ENCODE measurements at regions not wholly inside any gene's neighbourhood (a gene's known extent, or its start where the extent isn't known, plus 50 kb on each side); places are given as distances from the start of the nearest gene placed in this dataset.
"Not testable (repeated sequence)": the region's sequence is repeated elsewhere in the genome, so short reads cannot be mapped to it uniquely, and the experiment has no call there.

DNA sequence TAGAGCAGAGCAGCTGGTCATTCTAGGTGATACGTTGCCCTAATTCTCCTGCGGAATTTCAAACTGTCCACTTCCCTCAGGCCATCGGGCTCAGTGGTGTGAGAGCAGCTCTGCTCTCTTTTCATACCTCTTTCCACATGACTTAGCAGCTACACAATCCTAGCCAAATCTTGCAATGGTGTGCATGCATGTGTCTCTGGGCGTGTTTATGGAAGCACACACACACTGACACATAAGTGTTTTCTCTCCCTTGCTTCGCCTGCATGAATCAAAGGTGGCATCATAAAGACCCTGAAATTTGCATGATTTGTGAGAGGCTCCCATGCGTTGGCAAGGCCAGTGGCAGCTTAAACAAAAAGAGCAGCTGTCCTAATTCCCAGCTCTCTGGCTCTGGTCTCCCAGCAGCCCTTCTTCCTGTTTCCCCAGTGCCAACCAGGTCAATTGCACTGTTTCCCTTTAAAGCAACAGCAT is 1189.5 kb downstream of the GATA3 start:
- no peak overlapping the region for H3K4me3 ChIP-seq (ENCODE audit: low read depth, low read length)
- TF ChIP-seq, protein P1, sequence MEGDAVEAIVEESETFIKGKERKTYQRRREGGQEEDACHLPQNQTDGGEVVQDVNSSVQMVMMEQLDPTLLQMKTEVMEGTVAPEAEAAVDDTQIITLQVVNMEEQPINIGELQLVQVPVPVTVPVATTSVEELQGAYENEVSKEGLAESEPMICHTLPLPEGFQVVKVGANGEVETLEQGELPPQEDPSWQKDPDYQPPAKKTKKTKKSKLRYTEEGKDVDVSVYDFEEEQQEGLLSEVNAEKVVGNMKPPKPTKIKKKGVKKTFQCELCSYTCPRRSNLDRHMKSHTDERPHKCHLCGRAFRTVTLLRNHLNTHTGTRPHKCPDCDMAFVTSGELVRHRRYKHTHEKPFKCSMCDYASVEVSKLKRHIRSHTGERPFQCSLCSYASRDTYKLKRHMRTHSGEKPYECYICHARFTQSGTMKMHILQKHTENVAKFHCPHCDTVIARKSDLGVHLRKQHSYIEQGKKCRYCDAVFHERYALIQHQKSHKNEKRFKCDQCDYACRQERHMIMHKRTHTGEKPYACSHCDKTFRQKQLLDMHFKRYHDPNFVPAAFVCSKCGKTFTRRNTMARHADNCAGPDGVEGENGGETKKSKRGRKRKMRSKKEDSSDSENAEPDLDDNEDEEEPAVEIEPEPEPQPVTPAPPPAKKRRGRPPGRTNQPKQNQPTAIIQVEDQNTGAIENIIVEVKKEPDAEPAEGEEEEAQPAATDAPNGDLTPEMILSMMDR (conservative IDR thresholded peaks at IDR 0.05; ENCODE audit: low read depth, low read length) = no peak

DNA sequence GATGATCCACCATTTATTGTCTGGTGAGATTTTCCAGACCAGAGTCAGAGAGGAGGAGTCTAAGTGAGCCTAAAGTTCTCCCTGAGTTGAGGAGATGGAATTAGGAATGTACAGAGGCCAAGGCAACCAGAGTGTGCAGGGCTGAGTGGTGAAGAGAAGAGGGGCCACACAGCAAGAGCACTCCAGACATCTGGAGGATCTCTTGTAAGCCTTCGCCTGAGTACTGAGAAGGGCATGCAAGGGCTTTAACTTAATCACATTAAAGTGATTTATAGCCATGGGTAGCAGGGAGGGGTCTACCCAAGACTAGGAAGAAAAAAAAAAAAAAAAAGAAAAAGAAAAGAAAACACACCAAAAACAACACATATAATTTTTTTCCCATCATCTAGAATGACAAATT is 1190.4 kb downstream of the GATA3 start:
- H3K4me3 ChIP-seq (ENCODE audit: low read depth, low read length) = no peak overlapping the region
- DNase-seq (ENCODE audit: low read depth) = no peak
- TF ChIP-seq, protein P1 (conservative IDR thresholded peaks at IDR 0.05; ENCODE audit: low read depth, low read length) = no peak

More for the DNA sequence above, 1189.5 kb downstream of the GATA3 start:
- DNase-seq (ENCODE audit: low read depth) = no peak

DNA sequence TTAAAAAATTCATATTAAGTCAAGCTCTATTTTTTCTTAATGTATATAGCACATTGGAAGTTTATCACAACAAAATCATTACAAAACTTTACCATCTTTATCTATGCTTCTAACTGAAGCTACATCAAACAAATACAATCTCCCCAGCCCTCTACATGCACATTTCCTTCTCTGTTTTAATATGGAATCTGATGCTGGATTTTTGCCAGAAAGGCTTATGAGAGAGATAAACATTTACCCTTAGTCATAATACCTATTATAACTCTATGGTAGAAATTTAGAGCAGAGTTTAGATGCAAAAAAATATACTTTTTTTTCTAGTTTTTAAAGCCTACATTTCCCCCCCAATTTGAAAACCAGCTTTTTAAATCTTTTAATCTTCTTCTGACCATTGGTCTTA is 1198.6 kb downstream of the GATA3 start:
- peak; percentile 24 for DNase-seq (ENCODE audit: low read depth)
- TF ChIP-seq, protein P1 (conservative IDR thresholded peaks at IDR 0.05; ENCODE audit: low read depth, low read length) = no peak
- no peak overlapping the region for H3K4me3 ChIP-seq (ENCODE audit: low read depth, low read length)

DNA sequence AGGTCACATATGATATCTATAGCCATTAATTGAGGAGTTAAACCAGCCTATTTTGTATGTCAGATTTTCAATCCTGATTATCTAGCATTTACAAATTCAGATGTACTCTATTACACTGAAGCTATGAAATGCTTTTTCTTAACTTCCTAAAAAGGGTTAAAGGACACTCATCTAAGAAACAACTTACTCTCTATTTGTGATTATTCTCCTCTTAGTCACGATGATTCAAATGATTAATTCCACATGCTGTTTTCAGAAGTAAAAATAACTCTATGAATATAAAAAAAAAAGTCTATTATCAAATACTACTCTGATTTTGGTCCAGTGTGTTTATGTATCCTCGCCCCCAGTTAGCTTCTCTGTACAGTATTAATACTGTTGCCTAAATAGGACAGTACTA is 1199.9 kb downstream of the GATA3 start:
- DNase-seq (ENCODE audit: low read depth) = peak; percentile 2
- H3K4me3 ChIP-seq (ENCODE audit: low read depth, low read length) = no peak overlapping the region
- TF ChIP-seq, protein P1 (conservative IDR thresholded peaks at IDR 0.05; ENCODE audit: low read depth, low read length) = no peak

DNA sequence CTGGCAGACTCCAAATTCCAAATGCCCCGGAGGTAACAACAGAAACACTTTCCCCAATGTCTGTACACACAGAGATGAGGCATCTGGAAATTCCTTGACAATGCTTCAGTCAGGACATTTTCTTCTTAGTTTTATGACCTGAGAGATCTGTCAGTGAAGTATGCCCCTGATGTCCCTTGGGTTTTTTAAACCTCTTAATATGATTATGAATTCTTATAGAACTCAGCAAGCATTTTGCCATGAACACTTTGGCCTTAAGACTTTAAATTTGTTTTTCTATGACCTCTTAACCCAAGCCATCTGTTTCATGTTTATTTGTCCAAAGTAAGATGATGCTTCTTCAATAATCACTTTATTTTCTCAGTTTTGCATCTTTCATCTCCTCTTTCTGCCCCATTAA is 1206.2 kb downstream of the GATA3 start:
- no peak overlapping the region for H3K4me3 ChIP-seq (ENCODE audit: low read depth, low read length)
- TF ChIP-seq, protein P1 (conservative IDR thresholded peaks at IDR 0.05; ENCODE audit: low read depth, low read length) = no peak
- no peak for DNase-seq (ENCODE audit: low read depth)

DNA sequence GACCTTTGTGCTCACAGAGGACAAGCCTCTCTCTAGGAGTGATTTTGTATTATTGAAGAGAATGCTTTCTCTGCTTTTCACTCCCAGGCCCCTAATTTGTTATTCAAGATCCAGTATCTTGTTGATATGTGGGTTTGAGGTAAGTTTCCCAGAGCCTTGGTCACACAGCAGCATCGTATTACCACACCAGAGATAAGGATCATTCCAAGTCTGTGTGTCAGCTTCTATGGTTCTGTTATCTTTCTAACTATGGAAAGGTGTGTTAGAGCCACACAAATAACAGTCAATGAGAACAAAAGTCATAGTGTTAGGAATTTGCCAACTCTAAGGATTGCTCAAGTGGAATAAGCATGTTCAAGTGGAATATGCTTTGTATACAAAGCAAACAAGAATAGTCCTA is 1208.3 kb downstream of the GATA3 start:
- no peak overlapping the region for H3K4me3 ChIP-seq (ENCODE audit: low read depth, low read length)
- DNase-seq (ENCODE audit: low read depth) = no peak
- TF ChIP-seq, protein P1 (conservative IDR thresholded peaks at IDR 0.05; ENCODE audit: low read depth, low read length) = no peak

DNA sequence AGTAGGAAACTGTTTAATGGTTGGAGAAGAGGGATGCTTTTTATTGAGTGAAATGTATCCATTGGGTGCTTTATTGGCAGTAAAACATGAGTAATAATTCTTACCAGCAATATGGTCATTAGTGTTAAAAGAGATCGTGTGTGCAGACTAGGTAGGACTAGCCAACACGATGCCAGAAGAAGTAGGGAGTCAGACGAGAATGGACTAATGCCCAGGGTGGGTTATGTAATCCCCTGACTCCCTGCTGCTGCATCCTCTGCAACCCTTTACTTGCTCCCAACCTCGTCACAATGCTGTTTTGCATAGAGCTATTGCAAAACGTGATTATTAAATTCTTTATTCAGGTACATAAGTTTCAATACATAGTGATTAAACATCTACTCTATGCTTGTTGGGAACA is 1213.7 kb downstream of the GATA3 start:
- no peak for DNase-seq (ENCODE audit: low read depth)
- no peak overlapping the region for H3K4me3 ChIP-seq (ENCODE audit: low read depth, low read length)
- TF ChIP-seq, protein P1 (conservative IDR thresholded peaks at IDR 0.05; ENCODE audit: low read depth, low read length) = no peak

DNA sequence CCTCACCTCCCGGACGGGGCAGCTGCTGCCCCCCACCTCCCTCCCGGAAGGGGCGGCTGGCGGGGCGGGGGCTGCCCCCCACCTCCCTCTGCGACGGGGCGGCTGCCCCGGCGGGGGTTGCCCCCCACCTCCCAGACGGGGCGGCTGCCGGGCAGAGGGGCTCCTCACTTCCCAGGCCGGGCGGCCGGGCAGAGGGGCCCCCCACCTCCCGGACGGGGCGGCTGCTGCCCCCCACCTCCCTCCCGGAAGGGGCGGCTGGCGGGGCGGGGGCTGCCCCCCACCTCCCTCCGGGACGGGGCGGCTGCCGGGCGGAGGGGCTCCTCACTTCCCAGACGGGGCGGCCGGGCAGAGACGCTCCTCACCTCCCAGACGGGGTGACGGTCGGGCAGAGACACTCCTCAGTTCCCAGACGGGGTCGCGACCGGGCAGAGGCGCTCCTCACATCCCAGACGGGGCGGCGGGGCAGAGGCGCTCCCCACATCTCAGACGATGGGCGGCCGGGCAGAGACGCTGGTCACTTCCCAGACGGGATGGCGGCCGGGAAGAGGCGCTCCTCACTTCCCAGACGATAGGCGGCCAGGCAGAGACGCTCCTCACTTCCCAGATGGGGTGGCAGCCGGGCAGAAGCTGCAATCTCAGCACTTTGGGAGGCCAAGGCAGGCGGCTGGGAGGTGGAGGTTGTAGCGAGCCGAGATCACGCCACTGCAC is 1218.8 kb downstream of the GATA3 start:
- H3K4me3 ChIP-seq (ENCODE audit: low read depth, low read length); DNase-seq (ENCODE audit: low read depth): not testable (repeated sequence)

Measured in choroid plexus epithelial cell (primary cell).